HG02763 (cell line): ENCODE measurements at regions not wholly inside any gene's neighbourhood (a gene's known extent, or its start where the extent isn't known, plus 50 kb on each side); places are given as distances from the start of the nearest gene placed in this dataset.
"Not testable (repeated sequence)": the region's sequence is repeated elsewhere in the genome, so short reads cannot be mapped to it uniquely, and the experiment has no call there.

ENCODE experiments used
- ATAC-seq: cut with Tn5 transposase; IDR thresholded peaks from one replicate; pipeline ENCODE4 v1.9.1; 2021; ENCODE audit warnings: mild to moderate bottlenecking, moderate library complexity; ENCODE audit not compliant: unreplicated experiment

DNA sequence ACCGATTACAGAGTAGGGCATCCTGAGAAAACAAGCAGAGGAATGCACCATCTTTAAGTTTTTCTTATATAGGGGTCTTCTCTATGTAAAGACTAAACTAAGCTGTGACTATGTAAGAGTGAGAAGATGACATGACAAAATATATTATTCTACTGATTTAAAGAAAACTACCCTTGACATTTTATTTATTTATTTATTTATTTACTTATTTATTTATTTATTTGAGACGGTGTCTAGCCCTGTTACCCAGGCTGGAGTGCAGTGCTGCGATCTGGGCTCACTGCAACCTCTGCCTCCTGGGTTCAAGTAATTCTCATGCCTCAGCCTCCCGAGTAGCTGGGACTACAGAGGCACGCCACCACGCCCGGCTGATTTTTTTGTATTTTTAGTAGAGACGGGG is 320.4 kb upstream of the SASH1 start:
- ATAC-seq, result not testable (repeated sequence)

- no peak for ATAC-seq
Measured at GRCh38 chr6:148027201-148027600, 315.4 kb upstream of the SASH1 start.

- ATAC-seq, result no peak
Measured at GRCh38 chr6:148035806-148036390, 306.7 kb upstream of the SASH1 start.

DNA sequence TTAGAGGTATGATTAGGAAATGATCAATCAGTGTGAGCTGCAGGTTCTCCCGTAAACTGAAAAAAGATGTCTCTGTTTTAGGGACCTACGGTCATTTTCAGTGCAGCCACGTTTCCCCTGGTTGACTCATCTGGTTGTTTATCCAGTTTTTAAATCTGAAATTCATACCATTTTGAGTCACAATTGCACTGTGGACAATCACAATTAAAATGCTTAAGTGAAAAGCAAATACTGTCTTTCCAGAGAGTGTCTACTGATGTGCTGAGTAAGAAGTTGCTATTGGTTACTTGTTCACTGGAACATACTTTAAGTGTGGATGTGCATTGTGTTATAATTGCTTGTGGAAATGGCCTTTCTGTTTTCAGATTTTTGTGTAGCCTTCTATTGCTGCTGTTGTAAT is 305.1 kb upstream of the SASH1 start:
- no peak for ATAC-seq

DNA sequence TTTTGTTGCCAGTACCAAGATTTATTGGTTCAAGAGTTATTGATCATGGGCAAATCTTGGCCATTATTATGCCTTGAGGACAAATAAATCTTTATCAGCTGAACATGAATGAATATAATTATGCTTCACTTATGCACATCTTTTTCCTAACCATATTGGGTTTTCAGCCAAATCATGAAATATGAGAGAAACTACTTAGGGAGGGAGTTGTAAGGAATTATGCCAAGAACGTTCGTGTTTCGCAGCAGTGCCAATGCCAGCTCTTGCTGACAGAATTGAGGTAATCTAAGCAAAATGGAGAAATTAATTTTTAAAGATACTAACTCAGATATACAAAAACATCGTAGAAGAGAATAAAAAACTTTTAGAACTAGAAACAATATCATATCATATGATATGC is 301.1 kb upstream of the SASH1 start:
- no peak for ATAC-seq

- no peak for ATAC-seq
Measured at GRCh38 chr6:148042536-148042935, 300.1 kb upstream of the SASH1 start.

DNA sequence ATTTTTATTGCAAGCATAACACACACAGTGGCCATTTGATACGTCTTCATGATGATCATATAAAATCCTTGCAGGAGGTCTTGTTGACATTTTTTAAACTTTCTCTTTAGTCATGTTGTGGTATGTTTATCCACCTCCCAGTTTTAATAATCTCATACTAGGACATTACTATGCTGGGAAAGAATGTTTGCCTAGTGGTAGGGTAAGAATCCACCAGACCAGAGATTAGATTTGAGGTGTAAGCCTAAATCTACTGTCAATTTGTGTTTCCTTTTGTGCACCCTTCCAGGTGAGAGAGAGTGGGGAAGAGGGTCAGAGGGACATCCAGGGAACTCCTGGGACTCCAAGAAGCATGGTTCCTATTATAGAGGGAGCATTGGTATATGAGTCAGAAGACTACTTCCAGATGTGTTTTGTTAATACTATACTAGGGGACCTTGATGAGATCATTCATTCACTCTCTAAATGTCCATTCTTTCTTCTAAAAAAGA is 298.3 kb upstream of the SASH1 start:
- ATAC-seq, result no peak

DNA sequence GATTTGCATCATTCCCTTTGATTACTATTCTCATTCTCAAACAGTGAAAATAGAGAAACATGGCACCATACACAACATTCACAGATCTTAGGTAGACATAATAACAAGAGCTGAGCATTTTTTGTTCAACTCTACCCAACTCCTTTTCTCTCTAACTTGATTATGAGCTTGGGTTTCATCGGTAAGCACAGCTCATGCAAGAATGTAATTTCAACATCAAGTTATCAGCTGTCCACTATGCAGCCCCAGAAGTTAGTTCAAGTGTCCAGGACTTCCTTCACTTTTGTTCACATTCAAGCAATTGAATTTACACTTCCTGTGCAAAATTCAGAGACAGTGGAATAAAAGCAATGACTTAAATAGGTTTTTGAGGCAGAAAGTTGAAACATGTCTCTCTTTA is 297.7 kb upstream of the SASH1 start:
- no peak for ATAC-seq

GRCh38 chr6:148053209-148053608 is 289.4 kb upstream of the SASH1 start:
- no peak for ATAC-seq

DNA sequence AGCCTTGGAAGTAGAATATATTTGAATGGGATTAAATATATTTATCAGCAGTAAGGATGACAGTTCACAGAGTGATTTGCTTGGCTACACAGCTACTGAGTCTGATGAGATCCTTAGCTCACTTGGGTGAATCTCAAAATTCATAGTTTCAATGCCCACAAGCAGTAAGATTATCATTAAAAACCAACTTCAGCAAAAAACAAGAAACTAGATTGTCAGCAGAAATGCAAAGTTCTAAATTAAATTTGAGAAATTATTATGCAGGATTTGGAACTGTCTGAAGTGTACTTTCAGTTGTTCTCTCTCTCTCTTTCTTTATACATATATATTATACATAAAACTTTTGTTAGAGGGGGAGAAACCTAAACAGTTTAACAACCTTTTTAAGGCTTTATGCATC is 288.8 kb upstream of the SASH1 start:
- ATAC-seq, result no peak

GRCh38 chr6:148054219-148054618 is 288.4 kb upstream of the SASH1 start:
- ATAC-seq, result no peak

GRCh38 chr6:148055419-148055818 is 287.2 kb upstream of the SASH1 start:
- ATAC-seq, result no peak

DNA sequence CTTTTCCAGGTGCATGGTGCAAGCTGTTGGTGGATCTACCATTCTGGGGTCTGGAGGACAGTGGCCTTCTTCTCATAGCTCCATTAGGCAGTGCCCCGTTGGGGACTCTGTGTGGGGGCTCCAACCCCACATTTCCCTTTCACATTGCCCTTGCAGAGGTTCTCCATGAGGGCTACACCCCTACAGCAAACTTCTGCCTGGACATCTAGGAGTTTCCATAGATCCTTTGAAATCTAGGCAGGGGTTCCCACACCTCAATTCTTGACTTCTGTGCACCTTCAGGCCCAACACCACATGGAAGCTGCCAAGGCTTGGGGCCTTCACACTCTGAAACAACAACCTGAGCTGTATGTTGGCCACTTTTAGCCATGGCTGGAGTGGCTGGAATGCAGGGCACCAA is 282.8 kb upstream of the SASH1 start:
- no peak for ATAC-seq

DNA sequence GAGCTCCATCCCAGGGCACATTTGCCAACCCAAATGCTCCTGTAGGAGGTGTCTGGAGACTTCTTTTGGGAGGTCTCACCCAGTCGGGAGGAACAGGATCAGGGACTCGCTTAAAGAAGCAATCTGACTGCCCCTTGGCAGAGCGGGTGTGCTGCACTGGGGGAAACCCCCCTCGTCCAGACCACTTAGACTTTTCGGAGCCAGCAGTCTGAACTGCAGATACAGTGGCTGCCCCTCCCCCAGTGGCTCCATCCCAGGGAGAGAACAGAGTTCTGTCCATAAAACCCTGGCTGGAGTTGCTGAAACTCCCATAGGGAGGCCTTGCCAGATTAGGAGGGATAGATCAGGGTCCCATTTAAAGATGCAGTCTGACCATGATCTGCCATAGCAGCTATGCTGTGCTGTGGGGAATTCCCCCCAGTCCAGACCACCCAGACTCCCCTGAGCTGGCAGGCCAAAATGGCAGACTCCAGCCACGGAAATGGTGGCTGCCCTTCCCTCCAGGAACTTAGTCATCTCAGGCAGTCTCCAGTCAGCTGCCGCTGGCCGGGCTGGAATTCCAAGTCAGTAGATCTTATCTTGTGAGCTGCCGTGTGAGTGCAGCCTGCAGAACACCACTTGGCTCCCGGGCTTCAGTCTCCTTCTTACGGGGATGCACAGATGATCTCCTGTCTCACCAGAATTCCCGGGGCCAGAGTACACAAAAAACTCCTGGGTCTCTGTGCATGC is 278.1 kb upstream of the SASH1 start:
- ATAC-seq, result no peak

GRCh38 chr6:148068437-148069061 is 274.1 kb upstream of the SASH1 start:
- ATAC-seq, result no peak

DNA sequence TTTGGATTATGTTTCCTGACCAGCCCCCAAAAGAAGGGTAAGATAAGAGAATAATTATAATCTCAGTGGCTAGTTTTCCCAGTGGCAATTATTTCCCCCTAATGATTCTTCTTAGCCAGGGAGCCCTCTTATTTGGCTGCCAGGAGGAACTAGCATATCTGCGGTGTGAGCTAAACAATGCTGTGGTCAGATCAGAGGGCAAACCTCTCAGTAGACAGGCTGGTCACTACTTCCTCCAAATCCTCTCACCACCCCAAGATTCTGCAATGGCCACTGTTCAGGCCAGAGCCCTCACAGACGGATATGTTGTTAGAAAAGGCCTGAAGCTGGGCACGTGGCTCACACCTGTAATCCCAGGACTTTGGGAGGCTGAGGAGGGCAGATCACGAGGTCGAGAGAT is 273.4 kb upstream of the SASH1 start:
- ATAC-seq, result no peak

- ATAC-seq, result no peak
Measured at GRCh38 chr6:148074291-148074690, 268.3 kb upstream of the SASH1 start.

DNA sequence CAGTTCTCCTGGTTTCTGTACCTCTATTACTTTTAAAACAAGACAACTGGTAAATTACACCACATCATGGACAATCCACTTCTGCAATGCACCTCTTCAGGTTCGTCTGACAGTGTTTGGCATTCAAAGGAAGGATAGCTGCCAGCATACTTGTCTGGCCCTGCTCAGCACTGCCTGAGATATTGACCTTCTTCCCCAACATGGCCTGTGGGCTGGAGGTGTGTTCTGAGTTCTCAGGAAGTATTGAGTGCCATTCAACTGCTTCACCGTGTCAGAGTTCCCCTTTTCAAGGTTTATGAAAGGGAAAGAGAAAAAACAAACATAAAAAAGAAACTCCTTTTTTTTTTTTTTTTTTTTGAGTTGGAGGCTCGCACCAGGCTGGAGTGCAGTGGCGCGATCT is 267.9 kb upstream of the SASH1 start:
- no peak for ATAC-seq

- no peak for ATAC-seq
Measured at GRCh38 chr6:148075352-148075751, 267.3 kb upstream of the SASH1 start.

DNA sequence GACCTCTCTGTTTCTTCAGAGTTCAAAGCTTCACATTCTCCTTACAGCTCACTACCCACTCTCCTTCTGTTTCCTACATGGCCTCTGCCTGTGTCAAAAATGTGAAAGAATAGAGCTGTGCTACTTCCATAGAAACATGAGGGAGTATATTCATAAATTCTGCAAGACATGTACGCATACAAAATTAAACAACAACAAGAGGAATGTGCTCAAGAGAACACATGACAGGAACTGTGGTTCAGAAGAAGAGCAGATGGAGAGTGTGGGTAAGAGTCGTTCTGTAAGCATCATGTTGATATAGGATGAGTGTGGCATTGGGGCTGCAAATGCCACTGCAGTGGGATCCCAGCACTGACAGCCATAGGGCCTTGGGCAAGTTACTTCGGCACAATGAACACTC is 266.6 kb upstream of the SASH1 start:
- ATAC-seq, result no peak

DNA sequence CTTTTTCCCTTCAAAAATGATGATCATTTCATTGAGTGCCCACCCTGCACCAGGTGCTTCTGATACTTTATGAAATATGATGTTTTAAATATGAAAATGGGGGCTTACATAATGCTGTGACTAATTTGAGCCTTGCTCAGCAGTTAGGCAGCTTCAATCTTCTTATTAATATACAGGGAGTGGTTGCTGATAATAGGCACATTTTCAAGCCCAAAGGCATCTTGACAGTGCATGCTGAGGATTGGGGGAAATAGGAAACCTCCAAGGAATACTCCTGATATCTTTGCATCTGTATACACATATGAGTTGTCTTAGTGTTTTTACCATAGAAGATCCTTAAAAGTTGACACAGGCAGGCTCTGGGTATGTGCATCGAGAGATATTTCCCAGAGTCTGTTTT is 262.3 kb upstream of the SASH1 start:
- no peak for ATAC-seq

DNA sequence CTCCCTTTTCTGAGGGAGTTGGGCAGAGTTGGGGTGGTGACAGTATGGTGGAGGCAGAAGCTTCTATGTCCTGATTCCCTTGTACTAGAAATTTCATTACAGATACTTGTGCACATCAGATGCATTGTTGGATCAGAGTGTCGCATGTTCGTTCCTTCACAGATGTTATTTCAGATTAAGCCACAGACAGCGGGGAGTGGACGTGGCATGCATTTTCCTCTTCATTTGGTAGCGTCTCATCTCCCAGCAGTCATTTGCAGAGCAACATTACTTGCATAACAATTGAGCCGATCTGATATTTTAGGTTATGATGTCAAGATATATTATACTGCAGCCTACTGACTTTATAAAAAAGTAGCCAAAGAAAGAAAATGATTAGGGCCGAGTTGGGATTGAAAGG is 261.6 kb upstream of the SASH1 start:
- no peak for ATAC-seq
